Pancreas (tissue), 10 donors: ENCODE measurements at regions not wholly inside any gene's neighbourhood (a gene's known extent, or its start where the extent isn't known, plus 50 kb on each side); places are given as distances from the start of the nearest gene placed in this dataset.

Experiments used
- ATAC-seq, 4 donors: fragments of 200-7000 bp; cut with Tn5 transposase; one replicate each; pipeline versions ENCODE4 v1.8.0 to v1.9.1; 2020; ENCODE audit warnings: mild to moderate bottlenecking in 4 of 4, moderate library complexity in 4 of 4
- DNase-seq, 6 donors: peaks; one replicate each; pipeline ENCODE4 v3.0.0-alpha.2; 2020
- FAIRE-seq: peaks from 2 replicates; lab custom pipeline; 2012; peaks lifted over from hg19 to GRCh38; lab: Jason Lieb, UNC
- H3K27ac ChIP-seq, 4 donors: fragments of 200-600 bp; sonication (generic); 1 replicate in 3 of 4; 2 replicates in 1 of 4; pipeline versions ENCODE4 v1.5.0 to v1.8.0; 2020
- H3K27me3 ChIP-seq, 4 donors: fragments of 200-600 bp; one replicate each; pipeline ENCODE4 v1.8.0; 2021
- H3K36me3 ChIP-seq, 3 donors: fragments of 200-600 bp; sonication (generic) in 1 of 3; one replicate each; pipeline versions ENCODE4 v1.5.0 to v1.8.0; 2020 to 2021
- H3K4me1 ChIP-seq, 3 donors: fragments of 200-600 bp; one replicate each; pipeline ENCODE4 v1.8.0; 2021
- H3K4me3 ChIP-seq, 4 donors: fragments of 200-600 bp; sonication (generic) in 2 of 4; one replicate each; pipeline versions ENCODE4 v1.5.0 to v1.8.0; 2020 to 2021
- H3K9me3 ChIP-seq, 4 donors: fragments of 200-600 bp; one replicate each; pipeline ENCODE4 v1.8.0; 2021
- WGBS, 2 donors: extraction: QIAGEN DNeasy Blood & Tissue Kit; methylation state at CpG; one replicate each; pipeline ENCODE4 v1.1.7; 2013; 5-methylcytosine and 5-hydroxymethylcytosine counted together
- intact Hi-C, 3 donors: fragments of 100-400 bp; cut with DNase I; formaldehyde crosslinking; loops; one replicate each; pipeline versions ENCODE4 v1.11.1 to v1.14.2; 2022
- TF ChIP-seq, protein P1 (sequence below), 4 donors: fragments of 200-600 bp; sonication (generic) in 3 of 4; IDR thresholded peaks; one replicate each; pipeline versions ENCODE4 v1.5.0 to v1.8.0; 2021; ENCODE audit warnings: antibody characterized with exemption in 4 of 4
- donor health status: healthy with polysubstance abuse.
- donor health status: DM: no; HTN: no; CAD: no; lungs with moderate emphysema.
- donor health status: DM: no; HTN: no; CAD: no.
- donor health status: control.
- donor health status: control.
- donor health status: Bipolar disorder and iron deficiency.
- donor health status: DM: yes; HTN: yes; CAD: no.
- donor health status: DM: no; HTN: no; CAD: no.
- donor health status: DM: no; HTN: no; CAD: no.
- donor health status: DM: yes; HTN: yes; CAD: no.

DNA sequence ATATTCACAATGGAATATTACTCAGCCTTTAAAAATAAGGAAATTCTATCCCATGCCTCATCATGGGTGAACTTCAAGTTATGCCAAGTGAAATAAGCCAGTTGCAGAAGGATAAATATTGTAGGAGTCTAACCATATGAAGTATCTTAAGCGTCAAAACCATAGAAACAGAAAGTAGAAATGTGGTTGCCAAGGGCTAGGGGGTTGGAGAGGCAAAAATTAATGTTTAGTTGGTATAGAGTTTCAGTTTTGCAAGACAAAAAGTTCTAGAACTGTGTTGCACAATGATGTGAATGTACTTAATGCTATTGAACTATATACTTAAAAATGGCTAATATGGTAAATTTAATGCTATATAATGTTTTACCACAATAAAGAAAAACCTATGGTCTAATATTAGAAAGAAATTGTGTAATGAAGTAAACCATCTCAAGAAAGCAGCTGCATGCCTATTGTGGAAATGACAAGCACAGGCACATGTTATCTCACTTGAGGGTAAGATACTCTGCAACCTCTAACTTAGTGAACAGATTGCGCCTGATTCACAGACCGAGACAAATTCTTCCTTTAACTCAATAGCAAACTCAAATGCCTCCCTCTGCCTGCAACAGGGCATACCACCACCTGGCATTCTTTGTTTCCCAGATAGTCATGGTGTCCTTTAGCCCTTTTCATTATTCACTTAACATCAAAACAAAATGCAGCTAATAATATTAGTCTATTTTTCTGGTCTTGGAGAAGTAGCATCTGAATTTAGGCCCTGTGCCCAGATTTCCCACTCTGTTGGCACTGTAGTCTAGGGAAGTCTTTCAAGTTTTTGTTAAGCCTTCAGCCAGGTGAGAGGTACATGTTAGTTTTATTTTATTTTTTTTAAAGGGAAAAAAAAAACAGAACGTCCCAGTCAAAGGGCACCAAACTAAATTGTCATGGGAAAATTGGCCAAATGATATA lies 80.2 kb upstream of the ACP3 start:
- H3K4me3 ChIP-seq: no peak overlapping the region
- intact Hi-C loops: no loop called here
- no peaks in the 10 kb centered on the region for H3K36me3 ChIP-seq
- FAIRE-seq: no peak
- no peak overlapping the region for H3K27ac ChIP-seq
- TF ChIP-seq, protein P1, sequence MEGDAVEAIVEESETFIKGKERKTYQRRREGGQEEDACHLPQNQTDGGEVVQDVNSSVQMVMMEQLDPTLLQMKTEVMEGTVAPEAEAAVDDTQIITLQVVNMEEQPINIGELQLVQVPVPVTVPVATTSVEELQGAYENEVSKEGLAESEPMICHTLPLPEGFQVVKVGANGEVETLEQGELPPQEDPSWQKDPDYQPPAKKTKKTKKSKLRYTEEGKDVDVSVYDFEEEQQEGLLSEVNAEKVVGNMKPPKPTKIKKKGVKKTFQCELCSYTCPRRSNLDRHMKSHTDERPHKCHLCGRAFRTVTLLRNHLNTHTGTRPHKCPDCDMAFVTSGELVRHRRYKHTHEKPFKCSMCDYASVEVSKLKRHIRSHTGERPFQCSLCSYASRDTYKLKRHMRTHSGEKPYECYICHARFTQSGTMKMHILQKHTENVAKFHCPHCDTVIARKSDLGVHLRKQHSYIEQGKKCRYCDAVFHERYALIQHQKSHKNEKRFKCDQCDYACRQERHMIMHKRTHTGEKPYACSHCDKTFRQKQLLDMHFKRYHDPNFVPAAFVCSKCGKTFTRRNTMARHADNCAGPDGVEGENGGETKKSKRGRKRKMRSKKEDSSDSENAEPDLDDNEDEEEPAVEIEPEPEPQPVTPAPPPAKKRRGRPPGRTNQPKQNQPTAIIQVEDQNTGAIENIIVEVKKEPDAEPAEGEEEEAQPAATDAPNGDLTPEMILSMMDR (IDR thresholded peaks at IDR 0.05): no peak
- ATAC-seq: no peak
- WGBS, 2 donors: 62 to 63% methylated on average over 4 of the region's 4 CpGs
- no peaks in the 10 kb centered on the region for H3K4me1 ChIP-seq
- no peaks in the 10 kb centered on the region for H3K9me3 ChIP-seq
- H3K27me3 ChIP-seq: no peaks in the 10 kb centered on the region
- no peak for DNase-seq

DNA sequence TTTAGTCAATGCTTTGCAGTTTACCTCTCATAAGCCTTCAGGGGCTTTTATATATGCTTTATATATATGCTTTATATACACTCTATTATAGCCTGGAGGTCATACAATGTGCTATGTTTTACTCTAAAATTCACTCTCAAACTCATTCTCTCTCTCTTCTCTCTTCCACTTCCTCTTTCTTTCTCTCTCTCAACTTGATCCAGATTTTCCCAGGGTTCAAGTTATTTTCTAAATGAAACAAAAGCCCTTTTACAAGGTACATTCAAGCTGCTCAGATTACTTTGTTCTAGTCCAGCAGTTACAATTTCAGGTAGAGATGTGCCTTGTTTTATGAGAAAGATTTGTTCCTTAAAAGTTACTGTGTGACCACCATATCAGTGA lies 79.6 kb upstream of the ACP3 start:
- Histone ChIP-seq H3K36me3 (no peaks in the 10 kb centered on the region), H3K4me3 (no peak overlapping the region), H3K27me3 (no peaks in the 10 kb centered on the region), H3K27ac (no peak overlapping the region), H3K4me1 (no peaks in the 10 kb centered on the region), H3K9me3 (no peaks in the 10 kb centered on the region)
- TF ChIP-seq, protein P1 (IDR thresholded peaks at IDR 0.05): no peak
- FAIRE-seq (no peak), ATAC-seq (no peak), DNase-seq (no peak)
- intact Hi-C loops: no loop called here

DNA sequence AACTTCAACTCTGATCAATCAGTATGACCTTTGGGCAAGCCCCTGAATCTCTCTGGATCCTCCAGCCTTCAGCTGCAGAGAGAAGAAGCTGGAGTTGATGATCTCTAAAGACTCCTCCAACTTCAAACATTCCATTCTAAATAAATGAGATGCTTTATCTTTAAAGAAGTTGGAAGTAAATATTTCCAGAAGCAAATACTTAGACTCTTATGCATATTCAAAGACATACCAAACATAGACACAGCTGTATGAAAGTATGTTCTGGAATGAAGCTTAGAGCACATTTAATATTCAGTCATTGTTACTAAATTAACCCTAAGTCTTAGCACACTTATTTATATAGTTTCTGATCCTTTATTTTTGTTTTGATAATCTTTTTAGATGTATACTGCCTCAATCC lies 77.6 kb upstream of the ACP3 start:
- no peak for FAIRE-seq
- H3K27me3 ChIP-seq: no peaks in the 10 kb centered on the region

DNA sequence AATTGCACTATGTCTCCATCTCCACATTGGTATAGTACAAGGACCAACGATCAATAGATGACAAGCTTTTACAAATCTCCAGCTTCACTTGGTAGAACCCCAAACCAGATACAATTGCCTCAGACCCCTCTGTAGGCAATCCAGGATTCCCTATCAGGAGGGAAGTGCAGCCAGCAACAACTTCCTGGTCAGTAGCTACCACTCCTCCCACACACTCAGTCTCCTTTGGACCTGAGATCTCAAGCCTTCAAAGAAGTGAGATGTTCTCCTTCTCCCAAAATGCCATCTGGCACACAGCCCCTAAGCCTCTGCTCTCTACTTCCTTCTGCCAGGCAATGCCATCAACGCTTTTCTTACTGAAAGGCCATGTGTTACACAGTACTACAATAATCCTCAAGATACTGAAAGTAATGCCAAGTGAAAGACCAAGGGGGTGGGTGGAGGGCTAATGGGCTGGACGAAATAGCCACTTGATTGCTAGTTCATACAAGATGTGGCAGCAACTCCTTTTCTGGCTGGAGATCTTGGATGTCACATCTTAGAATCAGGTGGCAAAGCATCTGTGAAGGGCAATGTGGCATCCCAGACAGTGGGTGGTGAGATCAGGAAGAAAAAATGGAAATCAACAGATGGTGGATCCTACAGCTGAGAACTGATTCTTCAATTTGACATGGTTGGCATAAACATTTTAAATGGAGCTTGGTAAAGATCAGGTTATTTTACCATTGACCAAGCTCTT lies 75.3 kb upstream of the ACP3 start:
- 76 to 86% methylated on average over 3 of the region's 3 CpGs for WGBS, 2 donors
- no peak for ATAC-seq
- no peaks in the 10 kb centered on the region for H3K27me3 ChIP-seq

More for the DNA sequence above, 77.6 kb upstream of the ACP3 start:
- H3K4me3 ChIP-seq: no peak overlapping the region
- no peak for DNase-seq
- intact Hi-C loops: no loop called here
- H3K9me3 ChIP-seq: no peaks in the 10 kb centered on the region
- no peaks in the 10 kb centered on the region for H3K36me3 ChIP-seq
- H3K4me1 ChIP-seq: no peaks in the 10 kb centered on the region
- H3K27ac ChIP-seq: no peak overlapping the region
- TF ChIP-seq, protein P1 (IDR thresholded peaks at IDR 0.05): no peak
- ATAC-seq: no peak

More for the DNA sequence above, 75.3 kb upstream of the ACP3 start:
- no peak overlapping the region for H3K27ac ChIP-seq
- FAIRE-seq: no peak
- intact Hi-C loops: no loop called here
- H3K4me1 ChIP-seq: no peaks in the 10 kb centered on the region
- no peaks in the 10 kb centered on the region for H3K36me3 ChIP-seq
- no peaks in the 10 kb centered on the region for H3K9me3 ChIP-seq
- H3K4me3 ChIP-seq: no peak overlapping the region
- TF ChIP-seq, protein P1 (IDR thresholded peaks at IDR 0.05): no peak
- no peak for DNase-seq
